ENCODE measurements at regions not wholly inside any gene's neighbourhood (a gene's known extent, or its start where the extent isn't known, plus 50 kb on each side); places are given as distances from the start of the nearest gene placed in this dataset.

- TF ChIP-seq CTCF (conservative IDR thresholded peaks at IDR 0.05; ENCODE audit: low read length): no peak
- no peak for TF ChIP-seq EZH2phosphoT487 (IDR thresholded peaks at IDR 0.05; ENCODE audit: borderline replicate concordance, low read depth, low read length)
These were observed 228.1 kb upstream of the PPARGC1A start for GRCh38 chr4:24117975-24118374.
